HCT116 (cell line): ENCODE measurements at regions not wholly inside any gene's neighbourhood (a gene's known extent, or its start where the extent isn't known, plus 50 kb on each side); places are given as distances from the start of the nearest gene placed in this dataset.
"Not testable (repeated sequence)": the region's sequence is repeated elsewhere in the genome, so short reads cannot be mapped to it uniquely, and the experiment has no call there.

Source experiments
- ATAC-seq: fragments of 200-7000 bp; cut with Tn5 transposase; 2 replicates; pipeline ENCODE4 v1.9.1; 2020; ENCODE audit warnings: mild to moderate bottlenecking, moderate library complexity
- BruUV-seq: library from RNA; stranded (reverse); fragments of 400-500 nt; replicated peaks from 2 replicates; lab custom pipeline; 2021; lab: Mats Ljungman, UMichigan
- CTCF ChIA-PET: fragments of 300-600 bp; sonication (Branson Sonifier 250); formaldehyde crosslinking; loops from one replicate; lab custom pipeline; 2021; ENCODE audit warnings: antibody characterized with exemption; lab: Charles Lee
- POLR2A ChIA-PET: fragments of 300-600, 350-600 bp; sonication (Branson Sonifier 250); formaldehyde crosslinking; loops from one replicate; lab custom pipeline; 2021; ENCODE audit warnings: antibody characterized with exemption; lab: Charles Lee
- RAD21 ChIA-PET, 2 experiments: fragments of 300-600 bp; sonication (Branson Sonifier 250); formaldehyde crosslinking; loops; one replicate each; lab custom pipeline; 2023; ENCODE audit warnings: low total read pairs in 2 of 2; ENCODE audit not compliant: uncharacterized antibody in 2 of 2, unreplicated experiment in 2 of 2, low non-redundant PET in 1 of 2; lab: Charles Lee
- DNase-seq: peaks from one replicate; pipeline ENCODE4 v3.0.0-alpha.2; 2010; ENCODE audit warnings: low read depth, low spot score
- H2AFZ ChIP-seq: fragments of 200-600 bp; shearing (Covaris generic), sonication (generic); 2 replicates; pipeline ENCODE4 v1.6.1; 2017; ENCODE audit warnings: low read depth, mixed run types, mixed read lengths, antibody characterized with exemption, low read length; ENCODE audit not compliant: poor library complexity, severe bottlenecking
- H3K27ac ChIP-seq: 2 replicates; pipeline ENCODE4 v1.5.1; 2012; ENCODE audit warnings: low read depth, low read length
- H3K27me3 ChIP-seq: fragments of 200-600 bp; sonication (generic); 2 replicates; pipeline ENCODE4 v1.6.1; 2016; ENCODE audit warnings: mixed run types, low read length, mixed read lengths; ENCODE audit not compliant: insufficient read depth
- H3K36me3 ChIP-seq, 2 experiments: fragments of 200-500 bp in 1 of 2; fragments of 200-600 bp in 1 of 2; sonication (Bioruptor generic) in 1 of 2; sonication (generic) in 1 of 2; 2 replicates each; pipeline versions ENCODE4 v1.5.1 to v1.6.1; 2014 to 2016; ENCODE audit warnings: low read length in 2 of 2, inconsistent platforms in 1 of 2, mixed read lengths in 1 of 2, mixed run types in 1 of 2; ENCODE audit not compliant: insufficient read depth in 2 of 2, control insufficient read depth in 1 of 2
- H3K4me1 ChIP-seq, 2 experiments: fragments of 200-600 bp in 1 of 2; sonication (generic) in 1 of 2; 2 replicates each; pipeline versions ENCODE4 v1.5.1 to v1.6.1; 2012 to 2017; ENCODE audit warnings: low read length in 2 of 2, inconsistent platforms in 1 of 2, mild to moderate bottlenecking in 1 of 2, mixed read lengths in 1 of 2, mixed run types in 1 of 2, moderate library complexity in 1 of 2; ENCODE audit not compliant: insufficient read depth in 2 of 2, control insufficient read depth in 1 of 2
- H3K4me2 ChIP-seq: fragments of 200-600 bp; sonication (generic); 2 replicates; pipeline ENCODE4 v1.6.1; 2017; ENCODE audit warnings: mixed run types, low read length, mixed read lengths
- H3K4me3 ChIP-seq, 2 experiments: fragments of 200-600 bp in 1 of 2; sonication (generic) in 1 of 2; replicated peaks in 1 of 2; 2 replicates each; pipeline ENCODE4 v1.5.1; 2011 to 2016; ENCODE audit warnings: low read length in 2 of 2, control low read depth in 1 of 2, low read depth in 1 of 2, mild to moderate bottlenecking in 1 of 2, mixed read lengths in 1 of 2, mixed run types in 1 of 2
- H3K79me2 ChIP-seq: fragments of 200-600 bp; sonication (generic); 2 replicates; pipeline ENCODE4 v1.6.1; 2017; ENCODE audit warnings: mild to moderate bottlenecking, mixed run types, low read length, moderate library complexity, mixed read lengths; ENCODE audit not compliant: insufficient read depth
- H3K9ac ChIP-seq: fragments of 200-600 bp; sonication (generic); 2 replicates; pipeline ENCODE4 v1.6.1; 2016; ENCODE audit warnings: low read length, mixed read lengths
- H3K9me2 ChIP-seq: fragments of 200-600 bp; sonication (generic), shearing (Covaris generic); 2 replicates; pipeline ENCODE4 v1.6.1; 2017; ENCODE audit warnings: mixed run types, mild to moderate bottlenecking, moderate library complexity; ENCODE audit not compliant: insufficient read depth
- H3K9me3 ChIP-seq, 2 experiments: fragments of 200-500 bp in 1 of 2; fragments of 200-600 bp in 1 of 2; sonication (Bioruptor generic) in 1 of 2; sonication (generic) in 1 of 2; 2 replicates each; pipeline ENCODE4 v1.6.1; 2014 to 2017; ENCODE audit warnings: low read length in 2 of 2, mixed read lengths in 2 of 2, inconsistent platforms in 1 of 2, low read depth in 1 of 2, mild to moderate bottlenecking in 1 of 2, mixed run types in 1 of 2, moderate library complexity in 1 of 2; ENCODE audit not compliant: control insufficient read depth in 1 of 2, insufficient read depth in 1 of 2
- H4K20me1 ChIP-seq: fragments of 200-600 bp; sonication (generic), shearing (Covaris generic); 2 replicates; pipeline ENCODE4 v1.6.1; 2017; ENCODE audit warnings: mixed run types, mild to moderate bottlenecking, moderate library complexity; ENCODE audit not compliant: insufficient read depth
- EGR1 ChIP-seq: IDR thresholded peaks from 2 replicates; pipeline ENCODE4 v1.6.1; 2012; ENCODE audit warnings: low read depth
- ELF1 ChIP-seq: IDR thresholded peaks from 2 replicates; pipeline ENCODE4 v1.6.1; 2012; ENCODE audit warnings: low read depth, borderline replicate concordance
- EZH2 ChIP-seq: fragments of 200-600 bp; sonication (generic); IDR thresholded peaks from 2 replicates; pipeline ENCODE4 v1.6.1; 2017; ENCODE audit warnings: antibody characterized with exemption, mixed run types
- FOSL1 ChIP-seq: IDR thresholded peaks from 2 replicates; pipeline ENCODE4 v1.6.1; 2012; ENCODE audit warnings: low read depth
- TCF7L2 ChIP-seq: IDR thresholded peaks from 2 replicates; pipeline ENCODE4 v1.7.0; 2011; ENCODE audit warnings: borderline replicate concordance, inconsistent platforms; ENCODE audit not compliant: insufficient read depth, insufficient read length; ENCODE audit errors: extremely low read depth
- YY1 ChIP-seq: IDR thresholded peaks from 2 replicates; pipeline ENCODE4 v1.6.1; 2011; ENCODE audit warnings: low read length, low read depth, moderate library complexity, mild to moderate bottlenecking; ENCODE audit not compliant: insufficient replicate concordance; ENCODE audit errors: extremely low read depth
- ZFX ChIP-seq: fragments of 450-650 bp; IDR thresholded peaks from 2 replicates; pipeline ENCODE4 v1.6.1; 2017
- ZNF274 ChIP-seq: fragments of 200-500 bp; sonication (Bioruptor generic); IDR thresholded peaks from 2 replicates; pipeline ENCODE4 v1.6.1; 2014; ENCODE audit warnings: mild to moderate bottlenecking, low read depth, low read length, inconsistent platforms
- intact Hi-C: fragments of 100-400 bp; cut with micrococcal nuclease; formaldehyde crosslinking; loops from 2 replicates; pipeline ENCODE4 v1.10.0; 2022

DNA sequence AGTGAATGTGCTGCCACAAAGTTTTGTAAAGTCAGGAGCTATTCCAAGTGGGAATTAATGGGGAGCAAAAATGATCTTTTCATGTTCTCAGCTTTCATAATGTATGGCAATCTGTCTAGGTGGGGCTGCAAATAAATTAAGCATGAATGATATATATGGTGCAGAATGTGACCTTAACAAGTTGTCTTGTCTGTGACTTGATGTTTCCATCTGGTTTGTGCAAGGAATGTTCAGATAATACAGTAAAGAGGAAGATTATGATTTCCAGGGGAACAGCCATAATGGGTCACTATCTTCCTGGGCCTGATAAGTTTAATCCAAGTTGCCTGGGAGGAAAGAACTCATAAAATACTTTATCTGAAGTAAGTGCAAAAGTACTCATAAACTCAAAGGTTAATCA, 1815.8 kb upstream of the FLRT2 start:
- Histone ChIP-seq H3K4me1 (no peaks in the 10 kb centered on the region), H3K36me3 (no peaks in the 10 kb centered on the region), H3K27ac (no peak overlapping the region), H4K20me1 (no peaks in the 10 kb centered on the region), H3K9ac (no peak overlapping the region), H3K79me2 (no peaks in the 10 kb centered on the region), H3K9me2 (no peaks in the 10 kb centered on the region), H3K4me3 (no peak overlapping the region), H3K4me2 (no peak overlapping the region), H3K27me3 (no peaks in the 10 kb centered on the region), H2AFZ (no peak overlapping the region), H3K9me3 (peaks cover 3 to 12% of the 10 kb centered on the region in 2 experiments; a peak in 3 of 4 replicates)
- ChIA-PET RAD21 (no interaction called here), POLR2A (no interaction called here), CTCF (no interaction called here)
- intact Hi-C loops = no loop called here
- DNase-seq (no peak), ATAC-seq (no peak)
- no peak for TF ChIP-seq EZH2
- no peak for TF ChIP-seq YY1
- no peak for TF ChIP-seq EGR1
- no peak for TF ChIP-seq ZNF274
- TF ChIP-seq FOSL1 = no peak
- no peak for TF ChIP-seq ELF1
- TF ChIP-seq TCF7L2 = no peak
- no peak for TF ChIP-seq ZFX
- no TSS peak for BruUV-seq

DNA sequence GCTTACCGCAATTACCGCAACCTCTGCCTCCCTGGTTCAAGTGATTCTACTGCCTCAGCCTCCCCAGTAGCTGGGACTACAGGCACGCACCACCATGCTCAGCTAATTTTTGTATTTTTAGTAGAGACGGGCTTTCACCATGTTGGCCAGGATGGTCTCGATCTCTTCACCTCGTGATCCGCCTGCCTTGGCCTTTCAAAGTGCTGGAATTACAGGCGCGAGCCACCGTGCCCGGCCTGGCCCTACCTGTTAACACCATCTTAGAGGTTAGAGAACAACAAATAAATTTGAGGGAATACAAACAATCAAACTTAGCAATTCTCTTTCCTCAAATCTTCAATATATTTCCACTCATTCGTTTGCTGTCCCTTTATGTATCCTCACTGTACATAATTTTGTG, 1810.5 kb upstream of the FLRT2 start:
- H3K9me2 ChIP-seq, H3K36me3 ChIP-seq, ATAC-seq, H3K27ac ChIP-seq, DNase-seq, H4K20me1 ChIP-seq, H3K9ac ChIP-seq, BruUV-seq, H2AFZ ChIP-seq, H3K4me3 ChIP-seq, H3K79me2 ChIP-seq, RAD21 ChIA-PET, intact Hi-C loops, H3K4me1 ChIP-seq, H3K4me2 ChIP-seq, H3K27me3 ChIP-seq, POLR2A ChIA-PET, CTCF ChIA-PET: not testable (repeated sequence)
- H3K9me3 ChIP-seq = peaks cover 4 to 16% of the 10 kb centered on the region in 2 experiments; a peak in 2 of 4 replicates
